HL-60 (cell line): ENCODE measurements at regions not wholly inside any gene's neighbourhood (a gene's known extent, or its start where the extent isn't known, plus 50 kb on each side); places are given as distances from the start of the nearest gene placed in this dataset.
A peak's percentile ranks its signal among the peaks of the same experiment; 100 is the strongest.

Experiments
- CTCF ChIP-seq: IDR thresholded peaks from one replicate; pipeline ENCODE4 v1.5.1; 2011; ENCODE audit warnings: low read length, control low read depth, inconsistent platforms; ENCODE audit not compliant: insufficient read depth
- GABPA ChIP-seq: IDR thresholded peaks from 2 replicates; pipeline ENCODE4 v1.6.1; 2012; ENCODE audit warnings: low read depth
- POLR2AphosphoS5 ChIP-seq: IDR thresholded peaks from 2 replicates; pipeline ENCODE4 v1.6.1; 2012; ENCODE audit warnings: low read depth
- REST ChIP-seq: IDR thresholded peaks from 2 replicates; pipeline ENCODE4 v1.6.1; 2012; ENCODE audit warnings: low read depth; ENCODE audit not compliant: insufficient replicate concordance
- SPI1 ChIP-seq: IDR thresholded peaks from 2 replicates; pipeline ENCODE4 v1.6.1; 2012; ENCODE audit warnings: low read depth, mild to moderate bottlenecking, borderline replicate concordance

GRCh38 chr4:129682586-129682985 lies 586.6 kb downstream of the C4orf33 start:
- TF ChIP-seq CTCF, result no peak
- TF ChIP-seq REST, result no peak
- TF ChIP-seq POLR2AphosphoS5, result no peak
- TF ChIP-seq SPI1, result peak; percentile 45
- no peak for TF ChIP-seq GABPA
